ENCODE measurements at regions not wholly inside any gene's neighbourhood (a gene's known extent, or its start where the extent isn't known, plus 50 kb on each side); places are given as distances from the start of the nearest gene placed in this dataset.
A peak's percentile ranks its signal among the peaks of the same experiment; 100 is the strongest.

DNA sequence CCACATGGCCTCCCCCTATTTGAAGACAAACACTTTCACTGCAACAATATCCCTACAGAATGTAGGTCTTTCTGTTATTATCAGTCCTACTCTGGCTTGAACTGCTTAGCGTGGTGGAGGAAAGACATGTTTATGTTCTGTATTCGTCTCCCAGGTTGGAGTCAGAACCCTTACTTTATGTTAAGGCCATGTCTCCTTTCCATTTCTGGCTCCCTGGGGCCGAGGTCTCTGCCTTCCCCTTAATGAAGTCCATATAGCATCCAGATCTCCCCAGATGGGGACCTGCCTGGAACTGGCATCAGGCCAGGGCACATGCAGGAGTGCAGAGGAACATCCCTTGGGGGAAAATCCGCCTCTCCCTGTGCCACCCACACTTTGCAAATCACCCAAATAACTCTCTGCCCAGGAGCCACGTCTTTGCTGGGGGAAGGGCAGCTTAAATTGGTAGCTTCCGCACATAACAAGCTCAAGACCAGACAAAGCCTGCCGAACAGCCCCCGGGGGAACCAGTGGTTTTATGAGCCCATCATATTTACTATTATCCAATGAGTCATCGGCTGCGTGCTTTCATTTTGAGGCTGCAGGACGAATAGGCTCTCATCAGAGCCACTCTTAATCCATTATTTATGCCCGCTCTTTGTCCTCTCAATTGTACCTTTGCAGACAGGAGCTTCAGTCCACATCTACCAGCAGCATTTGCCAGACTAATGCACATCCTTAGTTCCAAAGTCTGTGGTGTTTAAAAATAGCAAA lies 237.0 kb downstream of the UACA start:
- TF ChIP-seq, protein P1, sequence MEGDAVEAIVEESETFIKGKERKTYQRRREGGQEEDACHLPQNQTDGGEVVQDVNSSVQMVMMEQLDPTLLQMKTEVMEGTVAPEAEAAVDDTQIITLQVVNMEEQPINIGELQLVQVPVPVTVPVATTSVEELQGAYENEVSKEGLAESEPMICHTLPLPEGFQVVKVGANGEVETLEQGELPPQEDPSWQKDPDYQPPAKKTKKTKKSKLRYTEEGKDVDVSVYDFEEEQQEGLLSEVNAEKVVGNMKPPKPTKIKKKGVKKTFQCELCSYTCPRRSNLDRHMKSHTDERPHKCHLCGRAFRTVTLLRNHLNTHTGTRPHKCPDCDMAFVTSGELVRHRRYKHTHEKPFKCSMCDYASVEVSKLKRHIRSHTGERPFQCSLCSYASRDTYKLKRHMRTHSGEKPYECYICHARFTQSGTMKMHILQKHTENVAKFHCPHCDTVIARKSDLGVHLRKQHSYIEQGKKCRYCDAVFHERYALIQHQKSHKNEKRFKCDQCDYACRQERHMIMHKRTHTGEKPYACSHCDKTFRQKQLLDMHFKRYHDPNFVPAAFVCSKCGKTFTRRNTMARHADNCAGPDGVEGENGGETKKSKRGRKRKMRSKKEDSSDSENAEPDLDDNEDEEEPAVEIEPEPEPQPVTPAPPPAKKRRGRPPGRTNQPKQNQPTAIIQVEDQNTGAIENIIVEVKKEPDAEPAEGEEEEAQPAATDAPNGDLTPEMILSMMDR (IDR thresholded peaks at IDR 0.05; ENCODE audit: borderline replicate concordance, extremely low read depth, insufficient read depth) = no peak
- intact Hi-C loops (cut with DNase I) = no loop called here
- Histone ChIP-seq H3K36me3 (ENCODE audit: control insufficient read depth in 2 of 3, insufficient read depth in 3 of 3, low read length in 3 of 3) (no peaks in the 10 kb centered on the region), H3K9ac (ENCODE audit: low read length in 3 of 3) (no peak overlapping the region), H3K27me3 (ENCODE audit: control insufficient read depth, insufficient read depth, low read length) (no peaks in the 10 kb centered on the region), H3K4me3 (ENCODE audit: low read length in 3 of 3) (no peak overlapping the region), H3K27ac (ENCODE audit: low read depth in 2 of 2, low read length in 2 of 2) (no peak overlapping the region), H3K9me3 (ENCODE audit: control insufficient read depth in 2 of 3, insufficient read depth in 1 of 3, low read length in 3 of 3) (no peaks in the 10 kb centered on the region), H3K4me1 (ENCODE audit: control insufficient read depth in 2 of 3, insufficient read depth in 2 of 3, low read depth in 1 of 3, low read length in 3 of 3) (no peaks in the 10 kb centered on the region)
- peak in 1 of 5 donors; percentile 66 for DNase-seq
- no peak for FAIRE-seq

DNA sequence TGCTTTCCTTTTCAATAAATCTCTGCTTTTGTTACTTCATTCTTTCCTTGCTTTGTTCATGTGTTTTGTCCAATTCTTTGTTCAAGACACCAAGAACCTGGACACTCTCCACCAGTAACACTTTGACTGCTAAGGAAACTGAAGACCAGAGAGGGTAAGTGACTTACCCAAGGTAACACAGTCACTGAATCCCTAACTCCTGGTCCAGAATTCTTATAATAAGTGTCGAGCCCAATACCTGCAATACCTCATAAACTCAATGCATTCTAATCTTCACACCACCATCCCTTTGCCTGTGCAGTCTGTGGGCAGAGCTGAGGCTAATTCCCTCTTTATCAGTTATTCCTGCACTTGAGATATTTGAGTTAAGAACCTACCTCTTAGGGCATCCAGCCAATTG lies 237.8 kb downstream of the UACA start:
- Histone ChIP-seq H3K27ac (ENCODE audit: low read depth in 2 of 2, low read length in 2 of 2) (no peak overlapping the region), H3K4me3 (ENCODE audit: low read length in 3 of 3) (no peak overlapping the region), H3K4me1 (ENCODE audit: control insufficient read depth in 2 of 3, insufficient read depth in 2 of 3, low read depth in 1 of 3, low read length in 3 of 3) (no peaks in the 10 kb centered on the region), H3K36me3 (ENCODE audit: control insufficient read depth in 2 of 3, insufficient read depth in 3 of 3, low read length in 3 of 3) (no peaks in the 10 kb centered on the region), H3K9me3 (ENCODE audit: control insufficient read depth in 2 of 3, insufficient read depth in 1 of 3, low read length in 3 of 3) (no peaks in the 10 kb centered on the region), H3K9ac (ENCODE audit: low read length in 3 of 3) (no peak overlapping the region), H3K27me3 (ENCODE audit: control insufficient read depth, insufficient read depth, low read length) (no peaks in the 10 kb centered on the region)
- no peak for DNase-seq
- TF ChIP-seq, protein P1 (IDR thresholded peaks at IDR 0.05; ENCODE audit: borderline replicate concordance, extremely low read depth, insufficient read depth) = no peak
- intact Hi-C loops (cut with DNase I) = no loop called here
- FAIRE-seq = no peak

DNA sequence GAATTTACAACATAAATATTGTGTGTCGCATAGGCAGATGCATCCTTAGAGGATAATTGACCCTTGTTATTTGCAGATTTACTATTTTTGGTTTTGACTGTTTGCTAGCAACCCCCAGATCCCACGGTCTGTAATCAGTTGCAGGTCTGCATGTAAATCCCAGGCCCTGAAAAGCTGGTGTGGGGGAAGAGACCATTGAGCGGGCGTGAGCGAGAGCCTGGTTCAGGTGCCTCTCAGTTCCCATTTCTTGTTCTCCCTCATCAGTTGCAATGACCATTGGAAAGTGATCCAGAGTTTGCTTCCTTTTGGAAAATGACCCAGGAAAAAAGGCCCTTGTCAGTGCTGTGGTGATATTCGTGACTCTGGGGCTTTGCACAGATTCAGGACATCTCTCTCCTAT lies 238.9 kb downstream of the UACA start:
- Histone ChIP-seq H3K36me3 (ENCODE audit: control insufficient read depth in 2 of 3, insufficient read depth in 3 of 3, low read length in 3 of 3) (no peaks in the 10 kb centered on the region), H3K4me3 (ENCODE audit: low read length in 3 of 3) (no peak overlapping the region), H3K9me3 (ENCODE audit: control insufficient read depth in 2 of 3, insufficient read depth in 1 of 3, low read length in 3 of 3) (no peaks in the 10 kb centered on the region), H3K4me1 (ENCODE audit: control insufficient read depth in 2 of 3, insufficient read depth in 2 of 3, low read depth in 1 of 3, low read length in 3 of 3) (no peaks in the 10 kb centered on the region), H3K27me3 (ENCODE audit: control insufficient read depth, insufficient read depth, low read length) (no peaks in the 10 kb centered on the region), H3K27ac (ENCODE audit: low read depth in 2 of 2, low read length in 2 of 2) (no peak overlapping the region), H3K9ac (ENCODE audit: low read length in 3 of 3) (no peak overlapping the region)
- intact Hi-C loops (cut with DNase I) = no loop called here
- FAIRE-seq = no peak
- TF ChIP-seq, protein P1 (IDR thresholded peaks at IDR 0.05; ENCODE audit: borderline replicate concordance, extremely low read depth, insufficient read depth) = no peak
- DNase-seq = peak in 1 of 5 donors; percentile 24

DNA sequence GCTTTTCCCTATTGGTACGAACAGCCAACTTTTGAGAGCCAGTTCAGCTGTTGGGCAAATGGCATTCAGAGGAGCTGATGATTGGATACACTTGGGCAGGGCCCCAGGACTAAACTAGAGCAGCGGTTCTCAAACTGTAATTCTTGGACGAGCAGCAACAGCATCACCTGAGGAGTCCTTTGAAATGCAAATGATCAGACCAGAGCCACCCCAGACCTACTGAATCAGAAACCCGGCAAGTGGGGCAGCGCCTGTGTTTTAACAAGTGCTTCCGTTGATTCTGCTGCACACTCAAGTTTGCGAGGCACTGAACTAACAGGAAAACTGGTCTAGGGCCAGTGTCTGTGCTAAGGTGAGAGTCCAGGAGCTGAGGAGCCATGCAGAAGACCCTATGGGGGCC lies 239.7 kb downstream of the UACA start:
- H3K27me3 ChIP-seq (ENCODE audit: control insufficient read depth, insufficient read depth, low read length) = no peaks in the 10 kb centered on the region
- no peak overlapping the region for H3K9ac ChIP-seq (ENCODE audit: low read length in 3 of 3)
- intact Hi-C loops (cut with DNase I) = no loop called here
- H3K27ac ChIP-seq (ENCODE audit: low read depth in 2 of 2, low read length in 2 of 2) = no peak overlapping the region
- DNase-seq = peak in 1 of 5 donors; percentile 8
- no peak for FAIRE-seq
- H3K36me3 ChIP-seq (ENCODE audit: control insufficient read depth in 2 of 3, insufficient read depth in 3 of 3, low read length in 3 of 3) = no peaks in the 10 kb centered on the region
- TF ChIP-seq, protein P1 (IDR thresholded peaks at IDR 0.05; ENCODE audit: borderline replicate concordance, extremely low read depth, insufficient read depth) = no peak
- H3K9me3 ChIP-seq (ENCODE audit: control insufficient read depth in 2 of 3, insufficient read depth in 1 of 3, low read length in 3 of 3) = no peaks in the 10 kb centered on the region
- H3K4me1 ChIP-seq (ENCODE audit: control insufficient read depth in 2 of 3, insufficient read depth in 2 of 3, low read depth in 1 of 3, low read length in 3 of 3) = no peaks in the 10 kb centered on the region
- H3K4me3 ChIP-seq (ENCODE audit: low read length in 3 of 3) = no peak overlapping the region
